Stomach (tissue), 4 donors: ENCODE measurements at regions not wholly inside any gene's neighbourhood (a gene's known extent, or its start where the extent isn't known, plus 50 kb on each side); places are given as distances from the start of the nearest gene placed in this dataset.
"Not testable (repeated sequence)": the region's sequence is repeated elsewhere in the genome, so short reads cannot be mapped to it uniquely, and the experiment has no call there.

Experiments used
- CTCF ChIP-seq, 7 experiments: fragments of 450-650 bp in 4 of 7; fragments of 200-600 bp in 3 of 7; sonication (generic) in 3 of 7; IDR thresholded peaks; one replicate each; pipeline ENCODE4 v1.5.1; 2016 to 2019; ENCODE audit warnings: antibody characterized with exemption in 7 of 7, control low read depth in 2 of 7, mild to moderate bottlenecking in 1 of 7
- EP300 ChIP-seq: sonication (generic); formaldehyde crosslinking; IDR thresholded peaks from one replicate; pipeline ENCODE4 v1.6.1; 2017; ENCODE audit warnings: antibody characterized with exemption

- not testable (repeated sequence) for TF ChIP-seq CTCF (IDR thresholded peaks at IDR 0.05); EP300
Measured at GRCh38 chr2:87577358-87577757, 170.5 kb upstream of the PLGLB2 start.
